GM13977 (cell line): ENCODE measurements at regions not wholly inside any gene's neighbourhood (a gene's known extent, or its start where the extent isn't known, plus 50 kb on each side); places are given as distances from the start of the nearest gene placed in this dataset.
"Not testable (repeated sequence)": the region's sequence is repeated elsewhere in the genome, so short reads cannot be mapped to it uniquely, and the experiment has no call there.

ENCODE experiments used
- DNase-seq: peaks from one replicate; pipeline ENCODE4 v3.0.0; 2012; ENCODE audit warnings: low spot score
- CTCF ChIP-seq: IDR thresholded peaks from 2 replicates; pipeline ENCODE4 v1.5.1; 2012; ENCODE audit warnings: mild to moderate bottlenecking, control low read depth; ENCODE audit not compliant: insufficient read depth; ENCODE audit errors: extremely low read depth, missing control alignments
- in situ Hi-C: fragments of 300-500 bp; cut with MboI; formaldehyde crosslinking; loops from one replicate; pipeline ENCODE4 v1.12.0; 2022; ENCODE audit warnings: low sequenced_read_pairs, low pct_unique_long_range_greater_than_20kb, mixed read lengths, inconsistent platforms; ENCODE audit not compliant: unreplicated experiment

- no peak for TF ChIP-seq CTCF
- no peak for DNase-seq
- in situ Hi-C loops, result no loop called here
These were observed 142.9 kb downstream of the PCDH7 start for GRCh38 chr4:30863021-30863420.

DNA sequence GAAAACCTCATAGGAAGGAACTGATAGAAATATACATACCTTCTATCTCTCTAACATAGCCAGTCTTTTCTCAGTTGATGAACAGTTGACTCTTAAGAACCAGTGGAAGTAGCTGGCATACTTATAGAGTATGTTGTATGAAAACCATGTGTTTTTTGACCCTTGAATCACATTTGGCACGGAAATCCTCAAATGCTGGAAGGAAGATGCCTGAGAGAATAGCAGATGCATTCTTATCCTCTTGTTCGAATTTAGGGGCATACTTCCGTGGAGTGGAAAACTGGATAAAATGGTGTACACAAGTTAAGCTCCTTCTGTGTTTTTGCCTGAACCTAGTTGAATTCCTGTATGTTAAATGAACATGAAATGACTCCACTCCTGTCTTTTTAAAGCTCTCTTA is 145.5 kb downstream of the PCDH7 start:
- in situ Hi-C loops, result no loop called here
- no peak for TF ChIP-seq CTCF
- DNase-seq, result no peak

DNA sequence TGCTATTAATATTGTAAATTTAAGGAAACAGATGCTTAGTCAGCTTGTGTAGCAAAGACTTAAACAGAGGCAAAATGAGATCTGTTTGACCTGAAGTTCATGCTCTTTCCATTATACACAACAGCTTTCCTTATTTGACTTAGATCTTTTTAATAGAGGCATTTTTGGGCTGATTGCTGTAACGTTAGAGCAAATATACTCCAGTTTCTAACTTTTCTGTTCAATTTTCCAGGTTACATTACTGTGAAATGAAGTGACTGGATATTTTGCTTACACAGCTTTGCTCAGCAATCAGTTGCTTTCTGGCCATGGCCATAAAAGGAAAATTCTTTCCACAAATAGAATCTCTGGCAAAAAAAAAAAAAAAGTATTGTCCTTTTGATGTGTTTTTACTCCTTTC is 146.2 kb downstream of the PCDH7 start:
- in situ Hi-C loops, result no loop called here
- DNase-seq, result no peak
- no peak for TF ChIP-seq CTCF

- DNase-seq, result no peak
- in situ Hi-C loops, result no loop called here
- TF ChIP-seq CTCF, result no peak
These were observed 146.7 kb downstream of the PCDH7 start for GRCh38 chr4:30866907-30867306.

GRCh38 chr4:30867427-30867826 is 147.3 kb downstream of the PCDH7 start:
- in situ Hi-C loops, result no loop called here
- TF ChIP-seq CTCF, result no peak
- DNase-seq, result no peak

DNA sequence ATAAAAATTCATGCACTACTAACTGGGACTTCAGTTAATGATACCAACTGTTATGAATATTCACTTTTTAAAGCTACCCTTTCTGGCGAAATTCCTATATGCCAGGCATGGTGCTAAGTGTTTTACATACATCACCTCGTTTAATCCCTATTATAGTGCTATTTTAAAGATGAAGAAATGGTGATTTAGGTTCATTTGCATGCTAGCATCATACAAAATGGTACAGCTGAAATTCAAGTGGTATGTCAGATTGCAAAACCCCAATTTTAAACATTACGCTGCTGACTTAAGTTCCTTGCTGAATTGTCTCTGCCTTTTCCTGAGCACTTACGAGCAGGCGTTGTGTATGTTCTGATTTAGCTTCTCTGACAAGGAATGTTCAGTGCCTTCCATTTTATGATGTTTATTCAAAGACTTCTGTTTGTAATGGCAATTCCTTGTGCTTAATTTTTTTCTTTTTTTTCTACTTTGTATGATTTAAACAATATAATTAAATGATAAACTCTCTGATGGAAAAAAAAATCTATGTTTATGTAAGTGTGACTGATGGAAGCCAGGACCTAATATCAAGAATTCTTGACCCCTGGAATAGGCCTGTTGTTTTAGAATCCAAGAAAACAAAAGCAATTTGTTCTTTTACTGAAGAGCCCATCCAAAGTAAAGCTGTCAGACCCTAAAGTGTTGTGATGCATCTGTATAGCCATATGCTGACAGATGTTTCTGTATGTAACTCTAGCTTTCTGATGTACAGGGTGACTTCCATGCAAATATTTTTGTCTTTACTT is 148.1 kb downstream of the PCDH7 start:
- no peak for DNase-seq
- TF ChIP-seq CTCF, result no peak
- in situ Hi-C loops, result no loop called here

DNA sequence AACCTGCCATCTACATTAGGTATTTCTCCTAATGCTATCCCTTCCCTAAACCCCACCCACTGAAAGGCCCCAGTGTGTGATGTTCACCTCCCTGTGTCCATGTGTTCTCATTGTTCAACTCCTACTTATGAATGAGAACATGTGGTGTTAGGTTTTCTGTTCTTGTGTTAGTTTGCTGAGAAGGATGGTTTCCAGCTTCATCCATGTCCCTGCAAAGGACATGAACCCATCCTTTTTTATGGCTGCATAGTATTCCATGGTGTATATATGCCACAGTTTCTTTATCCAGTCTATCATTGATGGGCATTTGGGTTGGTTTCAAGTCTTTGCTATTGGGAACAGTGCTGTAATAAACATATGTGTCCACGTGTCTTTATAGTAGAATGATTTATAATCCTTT is 149.2 kb downstream of the PCDH7 start:
- in situ Hi-C loops, DNase-seq: not testable (repeated sequence)
